ENCODE measurements at regions not wholly inside any gene's neighbourhood (a gene's known extent, or its start where the extent isn't known, plus 50 kb on each side); places are given as distances from the start of the nearest gene placed in this dataset.

DNA sequence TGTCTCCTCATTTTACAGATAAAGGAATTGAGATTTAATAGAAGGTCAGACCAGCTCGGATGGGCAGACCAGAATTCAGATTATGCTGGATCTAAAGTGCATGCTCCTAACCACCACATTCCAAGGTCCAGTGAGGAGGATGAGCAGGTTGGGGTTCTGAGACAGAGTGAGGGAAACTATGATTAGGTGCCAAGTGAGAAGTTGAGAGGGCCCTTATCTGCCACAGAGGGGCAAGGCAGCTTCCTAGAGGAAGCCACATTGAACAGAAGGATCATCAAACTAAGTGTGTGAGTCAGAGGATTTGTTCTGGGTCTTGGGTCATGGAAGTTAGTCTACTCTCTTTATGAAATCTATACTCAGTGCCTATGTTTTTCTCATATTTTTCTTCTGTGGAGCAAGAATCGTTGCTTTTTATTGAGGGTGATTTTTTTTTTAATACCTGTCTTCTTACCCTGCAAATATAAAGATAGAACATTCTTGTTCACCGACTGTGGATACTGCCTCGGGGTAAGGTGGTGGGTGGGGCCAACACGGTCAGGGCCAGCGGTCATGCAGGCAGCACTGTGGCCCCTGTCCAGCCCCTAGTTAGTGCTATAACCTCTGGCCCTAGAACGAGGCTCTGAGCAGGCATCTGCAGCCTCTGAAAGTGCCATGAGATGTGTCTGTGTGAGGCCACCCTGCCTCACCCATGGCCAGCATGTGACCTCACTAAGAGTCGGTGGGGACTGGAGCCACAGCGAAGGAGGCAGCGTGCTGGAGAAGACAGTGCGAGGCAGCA lies 55.6 kb upstream of the PTHLH start:
- Histone ChIP-seq H3K27me3 (ENCODE audit: insufficient read depth, low read depth, severe bottlenecking) (no peaks in the 10 kb centered on the region), H3K4me3 (ENCODE audit: low read depth, low read length) (no peak overlapping the region), H3K9me3 (ENCODE audit: severe bottlenecking) (no peaks in the 10 kb centered on the region), H3K27ac (no peak overlapping the region), H3K36me3 (no peaks in the 10 kb centered on the region)
- TF ChIP-seq, protein P1, sequence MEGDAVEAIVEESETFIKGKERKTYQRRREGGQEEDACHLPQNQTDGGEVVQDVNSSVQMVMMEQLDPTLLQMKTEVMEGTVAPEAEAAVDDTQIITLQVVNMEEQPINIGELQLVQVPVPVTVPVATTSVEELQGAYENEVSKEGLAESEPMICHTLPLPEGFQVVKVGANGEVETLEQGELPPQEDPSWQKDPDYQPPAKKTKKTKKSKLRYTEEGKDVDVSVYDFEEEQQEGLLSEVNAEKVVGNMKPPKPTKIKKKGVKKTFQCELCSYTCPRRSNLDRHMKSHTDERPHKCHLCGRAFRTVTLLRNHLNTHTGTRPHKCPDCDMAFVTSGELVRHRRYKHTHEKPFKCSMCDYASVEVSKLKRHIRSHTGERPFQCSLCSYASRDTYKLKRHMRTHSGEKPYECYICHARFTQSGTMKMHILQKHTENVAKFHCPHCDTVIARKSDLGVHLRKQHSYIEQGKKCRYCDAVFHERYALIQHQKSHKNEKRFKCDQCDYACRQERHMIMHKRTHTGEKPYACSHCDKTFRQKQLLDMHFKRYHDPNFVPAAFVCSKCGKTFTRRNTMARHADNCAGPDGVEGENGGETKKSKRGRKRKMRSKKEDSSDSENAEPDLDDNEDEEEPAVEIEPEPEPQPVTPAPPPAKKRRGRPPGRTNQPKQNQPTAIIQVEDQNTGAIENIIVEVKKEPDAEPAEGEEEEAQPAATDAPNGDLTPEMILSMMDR (IDR thresholded peaks at IDR 0.05; ENCODE audit: low read depth, low read length), result no peak
- DNase-seq, result no peak

DNA sequence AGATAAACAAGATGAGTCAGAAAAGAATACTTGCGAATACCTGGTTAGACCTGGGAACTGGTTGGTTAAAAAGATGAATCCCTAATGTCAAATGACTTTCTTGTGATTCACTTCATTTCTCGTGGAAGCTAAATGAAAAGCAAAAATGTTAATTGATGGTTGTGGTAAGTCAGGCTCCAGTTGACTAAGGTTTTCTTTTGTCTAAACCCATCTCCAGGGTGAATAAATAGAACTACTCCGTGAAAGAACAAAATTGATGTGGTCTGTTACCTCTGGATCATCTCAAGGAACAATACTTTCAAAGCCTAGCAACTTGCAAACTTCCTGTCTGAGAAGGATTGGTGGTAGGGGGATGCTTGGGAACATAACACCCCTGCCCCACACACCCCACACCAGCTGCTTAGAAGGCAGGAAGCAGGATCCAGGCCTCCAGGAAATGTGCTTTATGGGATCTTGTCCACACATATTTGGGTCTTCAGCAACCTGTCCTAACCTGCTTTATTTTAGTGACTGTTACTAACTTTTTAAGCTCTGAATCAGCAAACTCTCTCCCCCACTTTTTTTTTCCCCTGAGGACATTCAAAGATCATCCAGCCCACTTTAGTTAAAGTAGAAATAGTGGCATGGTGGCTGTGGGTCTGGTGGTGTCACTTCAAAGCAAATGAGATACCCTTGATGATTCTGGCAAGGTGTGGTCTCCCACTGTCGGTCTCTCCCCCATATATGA lies 60.4 kb upstream of the PTHLH start:
- no peak for DNase-seq
- Histone ChIP-seq H3K4me3 (ENCODE audit: low read depth, low read length) (no peak overlapping the region), H3K36me3 (no peaks in the 10 kb centered on the region), H3K27ac (no peak overlapping the region), H3K27me3 (ENCODE audit: insufficient read depth, low read depth, severe bottlenecking) (no peaks in the 10 kb centered on the region), H3K9me3 (ENCODE audit: severe bottlenecking) (no peaks in the 10 kb centered on the region)
- TF ChIP-seq, protein P1 (IDR thresholded peaks at IDR 0.05; ENCODE audit: low read depth, low read length), result no peak

DNA sequence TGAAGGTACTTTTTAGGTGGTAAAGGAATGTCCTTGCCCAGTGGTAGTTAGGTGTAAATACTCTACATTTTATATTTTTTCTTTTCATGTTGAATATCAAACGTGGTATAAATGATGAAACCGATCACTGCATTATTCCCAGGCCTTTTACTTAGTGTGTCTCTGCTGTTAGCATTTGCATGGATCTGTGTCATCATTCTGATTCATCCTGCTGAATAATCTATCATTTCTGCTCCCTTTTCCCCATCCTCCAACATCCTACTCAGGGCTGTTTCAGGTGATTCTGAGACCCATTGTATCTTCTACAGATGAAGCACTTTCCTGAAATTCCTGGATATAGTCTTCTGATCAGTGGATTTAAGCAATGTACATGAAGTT lies 61.0 kb upstream of the PTHLH start:
- TF ChIP-seq, protein P1 (IDR thresholded peaks at IDR 0.05; ENCODE audit: low read depth, low read length), result no peak
- H3K27ac ChIP-seq, result no peak overlapping the region
- no peaks in the 10 kb centered on the region for H3K36me3 ChIP-seq
- H3K9me3 ChIP-seq (ENCODE audit: severe bottlenecking), result no peaks in the 10 kb centered on the region
- no peaks in the 10 kb centered on the region for H3K27me3 ChIP-seq (ENCODE audit: insufficient read depth, low read depth, severe bottlenecking)
- no peak overlapping the region for H3K4me3 ChIP-seq (ENCODE audit: low read depth, low read length)
- DNase-seq, result no peak

DNA sequence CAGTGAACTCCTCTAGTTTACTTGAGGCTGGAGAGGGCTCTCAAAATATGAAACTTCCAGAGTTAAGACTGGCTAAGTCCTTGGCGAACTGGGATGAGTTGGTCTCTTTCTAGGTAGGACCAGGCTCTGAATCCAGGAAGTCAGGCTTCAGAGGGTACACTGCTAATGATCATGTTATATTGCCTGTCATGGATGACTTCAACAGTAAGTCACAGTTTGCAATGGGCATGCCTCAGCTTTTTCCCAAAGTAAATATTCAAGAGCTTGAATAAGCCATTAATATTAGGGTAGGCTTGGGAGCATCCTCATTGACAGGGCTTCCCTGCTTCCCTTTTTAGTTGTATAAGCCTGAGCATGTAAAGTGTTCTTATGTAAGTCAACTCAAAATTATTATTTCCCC lies 61.7 kb upstream of the PTHLH start:
- Histone ChIP-seq H3K27me3 (ENCODE audit: insufficient read depth, low read depth, severe bottlenecking) (no peaks in the 10 kb centered on the region), H3K36me3 (no peaks in the 10 kb centered on the region), H3K4me3 (ENCODE audit: low read depth, low read length) (no peak overlapping the region), H3K9me3 (ENCODE audit: severe bottlenecking) (no peaks in the 10 kb centered on the region), H3K27ac (no peak overlapping the region)
- TF ChIP-seq, protein P1 (IDR thresholded peaks at IDR 0.05; ENCODE audit: low read depth, low read length), result no peak
- DNase-seq, result no peak

DNA sequence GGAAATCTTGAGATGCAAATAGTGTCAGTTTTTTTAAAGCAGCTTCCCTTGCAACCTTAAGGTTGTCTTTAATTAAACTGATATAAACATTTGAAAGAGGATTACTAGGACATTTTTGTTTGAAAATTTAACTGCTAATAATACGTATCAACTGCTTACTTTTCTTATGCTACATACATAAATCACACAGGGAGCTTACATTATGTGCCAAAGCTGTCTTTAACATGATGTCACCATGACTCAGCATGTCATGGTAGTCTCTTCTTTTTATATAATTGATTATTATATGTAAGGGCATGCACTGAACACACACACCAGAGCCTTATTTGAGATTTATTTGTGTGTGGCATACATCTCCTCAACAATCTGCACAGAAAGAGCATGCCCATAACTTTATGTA lies 63.0 kb upstream of the PTHLH start:
- Histone ChIP-seq H3K27ac (no peak overlapping the region), H3K27me3 (ENCODE audit: insufficient read depth, low read depth, severe bottlenecking) (no peaks in the 10 kb centered on the region), H3K9me3 (ENCODE audit: severe bottlenecking) (no peaks in the 10 kb centered on the region), H3K4me3 (ENCODE audit: low read depth, low read length) (no peak overlapping the region), H3K36me3 (no peaks in the 10 kb centered on the region)
- TF ChIP-seq, protein P1 (IDR thresholded peaks at IDR 0.05; ENCODE audit: low read depth, low read length), result no peak
- no peak for DNase-seq
